Ishikawa (cell line): ENCODE measurements at regions not wholly inside any gene's neighbourhood (a gene's known extent, or its start where the extent isn't known, plus 50 kb on each side); places are given as distances from the start of the nearest gene placed in this dataset.

Experiments used
- CEBPB ChIP-seq: IDR thresholded peaks from 2 replicates; pipeline ENCODE4 v1.6.1; 2012
- CREB1 ChIP-seq: IDR thresholded peaks from 2 replicates; pipeline ENCODE4 v1.6.1; 2012; ENCODE audit warnings: low read depth
- EGR1 ChIP-seq: IDR thresholded peaks from 2 replicates; pipeline ENCODE4 v1.6.1; 2012
- FOXM1 ChIP-seq: IDR thresholded peaks from 2 replicates; pipeline ENCODE4 v1.6.1; 2012; ENCODE audit warnings: low read depth, borderline replicate concordance
- MAX ChIP-seq: IDR thresholded peaks from 2 replicates; pipeline ENCODE4 v1.6.1; 2012
- NFIC ChIP-seq: IDR thresholded peaks from 2 replicates; pipeline ENCODE4 v1.6.1; 2012
- RAD21 ChIP-seq: IDR thresholded peaks from 2 replicates; pipeline ENCODE4 v1.6.1; 2012; ENCODE audit warnings: low read depth
- REST ChIP-seq: IDR thresholded peaks from 2 replicates; pipeline ENCODE4 v1.6.1; 2012; ENCODE audit warnings: low read depth, mild to moderate bottlenecking
- TAF1 ChIP-seq: IDR thresholded peaks from 2 replicates; pipeline ENCODE4 v1.6.1; 2012; ENCODE audit warnings: low read depth, mild to moderate bottlenecking
- TCF12 ChIP-seq: IDR thresholded peaks from 2 replicates; pipeline ENCODE4 v1.6.1; 2012; ENCODE audit warnings: low read depth
- TEAD4 ChIP-seq: IDR thresholded peaks from 2 replicates; pipeline ENCODE4 v1.6.1; 2012
- USF1 ChIP-seq: IDR thresholded peaks from 2 replicates; pipeline ENCODE4 v1.6.1; 2012
- YY1 ChIP-seq: IDR thresholded peaks from 2 replicates; pipeline ENCODE4 v1.6.1; 2012; ENCODE audit warnings: low read depth
- ZBTB7A ChIP-seq: IDR thresholded peaks from 2 replicates; pipeline ENCODE4 v1.6.1; 2012; ENCODE audit warnings: low read depth

GRCh38 chr3:106578911-106579310 lies 710.1 kb upstream of the CBLB start:
- TF ChIP-seq MAX, result no peak
- no peak for TF ChIP-seq EGR1
- no peak for TF ChIP-seq RAD21
- no peak for TF ChIP-seq NFIC

GRCh38 chr3:106582151-106582550 lies 713.3 kb upstream of the CBLB start:
- TF ChIP-seq MAX, result no peak
- TF ChIP-seq RAD21, result no peak
- TF ChIP-seq TAF1, result no peak
- no peak for TF ChIP-seq USF1
- no peak for TF ChIP-seq REST
- TF ChIP-seq ZBTB7A, result no peak
- TF ChIP-seq TEAD4, result no peak
- no peak for TF ChIP-seq YY1
- no peak for TF ChIP-seq CEBPB
- no peak for TF ChIP-seq TCF12
- no peak for TF ChIP-seq EGR1

- TF ChIP-seq TAF1, result no peak
- TF ChIP-seq CEBPB, result no peak
- no peak for TF ChIP-seq TCF12
- TF ChIP-seq REST, result no peak
- no peak for TF ChIP-seq TEAD4
- TF ChIP-seq ZBTB7A, result no peak
- TF ChIP-seq MAX, result no peak
- no peak for TF ChIP-seq EGR1
- no peak for TF ChIP-seq FOXM1
Observed at GRCh38 chr3:106587551-106587950, 718.7 kb upstream of the CBLB start.

- TF ChIP-seq USF1 (no peak), REST (no peak), ZBTB7A (no peak), NFIC (no peak), CREB1 (no peak), EGR1 (no peak), FOXM1 (no peak), TCF12 (no peak)
Observed at GRCh38 chr3:106588739-106589138, 719.9 kb upstream of the CBLB start.

GRCh38 chr3:106589311-106589942 lies 720.6 kb upstream of the CBLB start:
- TF ChIP-seq NFIC (no peak), TEAD4 (no peak), ZBTB7A (no peak), CREB1 (no peak), CEBPB (no peak), FOXM1 (no peak), MAX (no peak), RAD21 (no peak), REST (no peak)
